BJ (cell line): ENCODE measurements at regions not wholly inside any gene's neighbourhood (a gene's known extent, or its start where the extent isn't known, plus 50 kb on each side); places are given as distances from the start of the nearest gene placed in this dataset.

ENCODE experiments used
- CTCF ChIA-PET: fragments of 350-600 bp; formaldehyde crosslinking; extraction: SDS; loops from one replicate; lab custom pipeline; 2021; ENCODE audit warnings: antibody characterized with exemption, inconsistent platforms; lab: Yijun Ruan, JAX
- POLR2A ChIA-PET: fragments of 300-600 bp; sonication (Branson Sonifier 250); formaldehyde crosslinking; extraction: SDS; loops from one replicate; lab custom pipeline; 2021; ENCODE audit warnings: antibody characterized with exemption; lab: Charles Lee
- DNase-seq: peaks from one replicate; pipeline ENCODE4 v3.0.0-alpha.2; 2011; ENCODE audit warnings: low read depth
- H3K27me3 ChIP-seq: 2 replicates; pipeline ENCODE4 v1.6.0; 2011; ENCODE audit warnings: low read length; ENCODE audit not compliant: control insufficient read depth, insufficient read depth
- H3K36me3 ChIP-seq: 2 replicates; pipeline ENCODE4 v1.5.1; 2011; ENCODE audit warnings: low read length; ENCODE audit not compliant: control insufficient read depth, insufficient read depth
- H3K4me3 ChIP-seq: 2 replicates; pipeline ENCODE4 v1.5.1; 2011; ENCODE audit warnings: low read depth, mild to moderate bottlenecking, control low read depth, low read length
- CTCF ChIP-seq: IDR thresholded peaks from 2 replicates; pipeline ENCODE4 v1.5.1; 2011; ENCODE audit warnings: low read depth, mild to moderate bottlenecking, control low read depth, inconsistent platforms, low read length, moderate library complexity; ENCODE audit not compliant: insufficient read depth

GRCh38 chr1:239736479-239736878, 350.1 kb downstream of the CHRM3 start:
- Histone ChIP-seq H3K27me3 (no peaks in the 10 kb centered on the region), H3K4me3 (no peak overlapping the region), H3K36me3 (no peaks in the 10 kb centered on the region)
- CTCF ChIA-PET: no interaction called here
- POLR2A ChIA-PET: no interaction called here
- TF ChIP-seq CTCF: no peak
- DNase-seq: no peak

GRCh38 chr1:239739375-239739774, 352.3 kb upstream of the FMN2 start:
- no peak for TF ChIP-seq CTCF
- CTCF ChIA-PET: no interaction called here
- Histone ChIP-seq H3K27me3 (no peaks in the 10 kb centered on the region), H3K4me3 (no peak overlapping the region), H3K36me3 (no peaks in the 10 kb centered on the region)
- DNase-seq: no peak
- POLR2A ChIA-PET: no interaction called here

- no peaks in the 10 kb centered on the region for H3K36me3 ChIP-seq
- ChIA-PET POLR2A (no interaction called here), CTCF (no interaction called here)
- DNase-seq: no peak
- H3K27me3 ChIP-seq: no peaks in the 10 kb centered on the region
- H3K4me3 ChIP-seq: no peak overlapping the region
- TF ChIP-seq CTCF: no peak
Measured at GRCh38 chr1:239739919-239740318, 351.8 kb upstream of the FMN2 start.

GRCh38 chr1:239742416-239743109, 349.1 kb upstream of the FMN2 start:
- TF ChIP-seq CTCF: no peak
- POLR2A ChIA-PET: no interaction called here
- DNase-seq: no peak
- Histone ChIP-seq H3K4me3 (no peak overlapping the region), H3K36me3 (no peaks in the 10 kb centered on the region), H3K27me3 (no peaks in the 10 kb centered on the region)
- CTCF ChIA-PET: no interaction called here

GRCh38 chr1:239744851-239745250, 346.8 kb upstream of the FMN2 start:
- no peak for TF ChIP-seq CTCF
- no peaks in the 10 kb centered on the region for H3K27me3 ChIP-seq
- H3K36me3 ChIP-seq: no peaks in the 10 kb centered on the region
- ChIA-PET CTCF (no interaction called here), POLR2A (no interaction called here)
- DNase-seq: no peak
- no peak overlapping the region for H3K4me3 ChIP-seq
